Right lobe of liver (tissue), 4 donors: ENCODE measurements at regions not wholly inside any gene's neighbourhood (a gene's known extent, or its start where the extent isn't known, plus 50 kb on each side); places are given as distances from the start of the nearest gene placed in this dataset.
"Not testable (repeated sequence)": the region's sequence is repeated elsewhere in the genome, so short reads cannot be mapped to it uniquely, and the experiment has no call there.

Experiments used
- POLR2A ChIP-seq: fragments of 450-650 bp; IDR thresholded peaks from one replicate; pipeline ENCODE4 v1.6.1; 2017; ENCODE audit warnings: antibody characterized with exemption, mild to moderate bottlenecking
- TF ChIP-seq, protein P1 (sequence below), 4 donors: fragments of 200-600 bp in 3 of 4; fragments of 450-650 bp in 1 of 4; IDR thresholded peaks; one replicate each; pipeline versions ENCODE4 v1.5.1 to v1.8.0; 2016 to 2022; ENCODE audit warnings: antibody characterized with exemption in 4 of 4, mild to moderate bottlenecking in 2 of 4
- donor health status: DM: no; HTN: no; CAD: no.
- donor health status: DM: no; HTN: no; CAD: no.
- donor health status: DM: no; HTN: yes; CAD: no.

DNA sequence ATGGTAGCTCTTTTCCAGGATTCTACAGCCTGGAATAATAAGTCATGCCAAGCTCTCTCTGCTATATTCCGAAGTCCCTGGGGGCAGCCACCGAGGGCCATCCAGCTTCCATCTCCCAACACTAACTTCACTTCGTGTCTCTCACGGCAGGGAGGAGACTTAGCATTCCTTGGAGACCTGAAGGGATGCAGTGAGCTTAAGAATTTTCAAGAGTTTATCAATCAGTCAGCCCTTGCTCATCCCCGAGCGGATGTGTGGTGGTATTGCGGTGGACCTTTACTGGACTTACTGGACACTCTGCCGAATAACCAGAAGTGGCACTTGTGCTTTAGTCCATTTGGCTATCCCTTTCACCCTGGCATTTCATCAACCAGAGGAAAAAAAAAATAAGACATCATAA, 294.7 kb upstream of the SGCG start:
- not testable (repeated sequence) for TF ChIP-seq POLR2A
- TF ChIP-seq, protein P1, sequence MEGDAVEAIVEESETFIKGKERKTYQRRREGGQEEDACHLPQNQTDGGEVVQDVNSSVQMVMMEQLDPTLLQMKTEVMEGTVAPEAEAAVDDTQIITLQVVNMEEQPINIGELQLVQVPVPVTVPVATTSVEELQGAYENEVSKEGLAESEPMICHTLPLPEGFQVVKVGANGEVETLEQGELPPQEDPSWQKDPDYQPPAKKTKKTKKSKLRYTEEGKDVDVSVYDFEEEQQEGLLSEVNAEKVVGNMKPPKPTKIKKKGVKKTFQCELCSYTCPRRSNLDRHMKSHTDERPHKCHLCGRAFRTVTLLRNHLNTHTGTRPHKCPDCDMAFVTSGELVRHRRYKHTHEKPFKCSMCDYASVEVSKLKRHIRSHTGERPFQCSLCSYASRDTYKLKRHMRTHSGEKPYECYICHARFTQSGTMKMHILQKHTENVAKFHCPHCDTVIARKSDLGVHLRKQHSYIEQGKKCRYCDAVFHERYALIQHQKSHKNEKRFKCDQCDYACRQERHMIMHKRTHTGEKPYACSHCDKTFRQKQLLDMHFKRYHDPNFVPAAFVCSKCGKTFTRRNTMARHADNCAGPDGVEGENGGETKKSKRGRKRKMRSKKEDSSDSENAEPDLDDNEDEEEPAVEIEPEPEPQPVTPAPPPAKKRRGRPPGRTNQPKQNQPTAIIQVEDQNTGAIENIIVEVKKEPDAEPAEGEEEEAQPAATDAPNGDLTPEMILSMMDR (IDR thresholded peaks at IDR 0.05) = not testable (repeated sequence)
